Endothelial cell of umbilical vein (primary cell): ENCODE measurements at regions not wholly inside any gene's neighbourhood (a gene's known extent, or its start where the extent isn't known, plus 50 kb on each side); places are given as distances from the start of the nearest gene placed in this dataset.

Source experiments
- BruUV-seq: library from RNA; stranded (reverse); fragments of 400-500 nt; replicated peaks from 2 replicates; lab custom pipeline; 2021; lab: Mats Ljungman, UMichigan
- CTCF ChIA-PET: fragments of 300-600, 350-600 bp; sonication (Branson Sonifier 250); formaldehyde crosslinking; loops from one replicate; lab custom pipeline; 2021; ENCODE audit warnings: antibody characterized with exemption, inconsistent platforms; lab: Charles Lee
- POLR2A ChIA-PET: fragments of 300-600, 350-600 bp; sonication (Branson Sonifier 250); formaldehyde crosslinking; loops from one replicate; lab custom pipeline; 2021; ENCODE audit warnings: antibody characterized with exemption, inconsistent platforms; lab: Charles Lee
- DNase-seq: peaks from one replicate; pipeline ENCODE4 v3.0.0-alpha.2; 2011; ENCODE audit warnings: low read depth, low spot score
- FAIRE-seq: peaks from 2 replicates; lab custom pipeline; 2011; peaks lifted over from hg19 to GRCh38; lab: Jason Lieb, UNC
- H2AFZ ChIP-seq: 2 replicates; pipeline ENCODE4 v1.6.0; 2012; ENCODE audit warnings: low read depth, low read length, control low read depth, inconsistent platforms
- H3K27ac ChIP-seq: 2 replicates; pipeline ENCODE4 v1.5.1; 2011; ENCODE audit warnings: low read depth, mild to moderate bottlenecking, control low read depth, low read length, moderate library complexity; ENCODE audit not compliant: insufficient read depth
- H3K27me3 ChIP-seq, 2 experiments: 2 replicates each; pipeline versions ENCODE4 v1.6.0 to v1.6.1; 2011; ENCODE audit warnings: low read length in 2 of 2, mixed read lengths in 1 of 2; ENCODE audit not compliant: control insufficient read depth in 2 of 2, insufficient read depth in 2 of 2
- H3K36me3 ChIP-seq, 2 experiments: 2 replicates in 1 of 2; 3 replicates in 1 of 2; pipeline ENCODE4 v1.5.1; 2011; ENCODE audit warnings: low read length in 2 of 2, mild to moderate bottlenecking in 1 of 2, moderate library complexity in 1 of 2; ENCODE audit not compliant: control insufficient read depth in 2 of 2, insufficient read depth in 2 of 2; ENCODE audit errors: extremely low read depth in 1 of 2
- H3K4me1 ChIP-seq: 3 replicates; pipeline ENCODE4 v1.5.1; 2011; ENCODE audit warnings: mild to moderate bottlenecking, low read length; ENCODE audit not compliant: control insufficient read depth, insufficient read depth; ENCODE audit errors: extremely low read depth
- H3K4me2 ChIP-seq: 2 replicates; pipeline ENCODE4 v1.6.1; 2011; ENCODE audit warnings: low read length, control low read depth, mixed read lengths; ENCODE audit not compliant: insufficient read depth
- H3K4me3 ChIP-seq, 3 experiments: fragments of 200-600 bp in 1 of 3; sonication (generic), shearing (Covaris generic) in 1 of 3; replicated peaks in 1 of 3; 2 replicates each; pipeline ENCODE4 v1.5.1; 2011 to 2016; ENCODE audit warnings: control low read depth in 3 of 3, low read length in 3 of 3, mild to moderate bottlenecking in 2 of 3, inconsistent platforms in 1 of 3, low read depth in 1 of 3, moderate library complexity in 1 of 3; ENCODE audit not compliant: insufficient read depth in 1 of 3
- H3K79me2 ChIP-seq: 2 replicates; pipeline ENCODE4 v1.6.0; 2012; ENCODE audit warnings: low read length, inconsistent platforms; ENCODE audit not compliant: control insufficient read depth, insufficient read depth
- H3K9ac ChIP-seq: replicated peaks from 2 replicates; pipeline ENCODE3; 2011; ENCODE audit warnings: low read length, control low read depth; ENCODE audit not compliant: insufficient read depth; ENCODE audit errors: extremely low read depth
- H3K9me1 ChIP-seq: replicated peaks from 3 replicates; pipeline ENCODE4 v1.6.0; 2011; ENCODE audit warnings: mild to moderate bottlenecking, low read length; ENCODE audit not compliant: control insufficient read depth, insufficient read depth; ENCODE audit errors: extremely low read depth
- H3K9me3 ChIP-seq: replicated peaks from 2 replicates; pipeline ENCODE4 v1.5.1; 2012; ENCODE audit warnings: low read length, inconsistent platforms; ENCODE audit not compliant: control insufficient read depth, insufficient read depth
- H4K20me1 ChIP-seq: replicated peaks from 2 replicates; pipeline ENCODE3; 2011; ENCODE audit warnings: mild to moderate bottlenecking, low read length; ENCODE audit not compliant: control insufficient read depth, insufficient read depth; ENCODE audit errors: extremely low read depth
- EZH2 ChIP-seq: IDR thresholded peaks from 2 replicates; pipeline ENCODE4 v1.6.1; 2012; ENCODE audit warnings: borderline replicate concordance, low read depth, mild to moderate bottlenecking, moderate library complexity, low read length, inconsistent platforms; ENCODE audit not compliant: severe bottlenecking
- GATA2 ChIP-seq: IDR thresholded peaks from 2 replicates; pipeline ENCODE4 v1.7.0; 2011; ENCODE audit warnings: low read depth, mild to moderate bottlenecking, moderate library complexity, mixed read lengths, low read length; ENCODE audit not compliant: insufficient read length, insufficient read depth
- JUN ChIP-seq: IDR thresholded peaks from 2 replicates; pipeline ENCODE4 v1.6.1; 2011; ENCODE audit warnings: borderline replicate concordance, low read depth; ENCODE audit not compliant: insufficient read length, insufficient read depth
- POLR2AphosphoS5 ChIP-seq: IDR thresholded peaks from 2 replicates; pipeline ENCODE4 v1.6.1; 2012; ENCODE audit warnings: low read depth, mild to moderate bottlenecking, control low read depth, low read length, moderate library complexity; ENCODE audit not compliant: insufficient read depth
- dilution Hi-C: fragments of 300-500 bp; cut with MboI; formaldehyde crosslinking; loops from one replicate; pipeline ENCODE4 v1.15.0; 2019; ENCODE audit warnings: low sequenced_read_pairs; ENCODE audit not compliant: extremely low pct_ligation_motif_present
- intact Hi-C: fragments of 100-400 bp; cut with micrococcal nuclease; formaldehyde crosslinking; loops from one replicate; pipeline ENCODE4 v1.10.0; 2022
- TF ChIP-seq, protein P1 (sequence below), 2 donors: IDR thresholded peaks; 1 replicate in 1 of 2; 2 replicates in 1 of 2; pipeline ENCODE4 v1.5.1; 2011; ENCODE audit warnings: low read length in 2 of 2, mild to moderate bottlenecking in 2 of 2, moderate library complexity in 2 of 2, control low read depth in 1 of 2, inconsistent platforms in 1 of 2, low read depth in 1 of 2; ENCODE audit not compliant: insufficient read depth in 1 of 2; ENCODE audit errors: extremely low read depth in 1 of 2

DNA sequence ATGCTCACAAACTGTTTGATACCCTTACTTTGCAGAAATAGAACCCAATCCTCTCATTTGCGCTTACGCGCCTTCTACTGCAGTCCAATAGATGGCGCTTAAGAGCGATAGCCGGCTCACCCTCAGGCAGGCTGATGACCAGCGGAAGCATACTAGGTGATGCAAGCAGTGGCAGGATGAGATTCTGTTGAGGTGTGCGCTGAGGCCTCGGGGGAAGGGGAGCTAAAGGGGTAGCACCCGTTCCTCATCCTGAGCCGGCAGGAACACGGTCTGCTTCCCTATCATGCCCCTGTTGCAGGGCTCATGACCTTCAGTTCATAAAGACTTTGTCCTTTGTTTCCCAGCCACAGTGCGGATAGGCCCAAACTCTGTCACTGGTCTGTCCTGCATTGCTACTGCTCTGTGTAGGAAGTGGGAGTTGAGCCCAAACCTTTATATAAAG is 628.9 kb downstream of the TLL1 start:
- H3K79me2 ChIP-seq, result no peaks in the 10 kb centered on the region
- no TSS peak for BruUV-seq
- H3K27me3 ChIP-seq, result no peaks in the 10 kb centered on the region
- peak; percentile 59 for FAIRE-seq
- H3K4me2 ChIP-seq, result no peak overlapping the region
- H3K9me1 ChIP-seq, result no peaks in the 10 kb centered on the region
- intact Hi-C loops, result loop anchor here (10.0 kb wide), 1 partner anchor 177 kb away; no protein-coding TSS in a partner anchor
- no peaks in the 10 kb centered on the region for H4K20me1 ChIP-seq
- TF ChIP-seq GATA2, result no peak
- TF ChIP-seq, protein P1, sequence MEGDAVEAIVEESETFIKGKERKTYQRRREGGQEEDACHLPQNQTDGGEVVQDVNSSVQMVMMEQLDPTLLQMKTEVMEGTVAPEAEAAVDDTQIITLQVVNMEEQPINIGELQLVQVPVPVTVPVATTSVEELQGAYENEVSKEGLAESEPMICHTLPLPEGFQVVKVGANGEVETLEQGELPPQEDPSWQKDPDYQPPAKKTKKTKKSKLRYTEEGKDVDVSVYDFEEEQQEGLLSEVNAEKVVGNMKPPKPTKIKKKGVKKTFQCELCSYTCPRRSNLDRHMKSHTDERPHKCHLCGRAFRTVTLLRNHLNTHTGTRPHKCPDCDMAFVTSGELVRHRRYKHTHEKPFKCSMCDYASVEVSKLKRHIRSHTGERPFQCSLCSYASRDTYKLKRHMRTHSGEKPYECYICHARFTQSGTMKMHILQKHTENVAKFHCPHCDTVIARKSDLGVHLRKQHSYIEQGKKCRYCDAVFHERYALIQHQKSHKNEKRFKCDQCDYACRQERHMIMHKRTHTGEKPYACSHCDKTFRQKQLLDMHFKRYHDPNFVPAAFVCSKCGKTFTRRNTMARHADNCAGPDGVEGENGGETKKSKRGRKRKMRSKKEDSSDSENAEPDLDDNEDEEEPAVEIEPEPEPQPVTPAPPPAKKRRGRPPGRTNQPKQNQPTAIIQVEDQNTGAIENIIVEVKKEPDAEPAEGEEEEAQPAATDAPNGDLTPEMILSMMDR (IDR thresholded peaks at IDR 0.05; ENCODE audit: extremely low read depth in 1 of 2, insufficient read depth in 1 of 2, low read depth in 1 of 2, low read length in 2 of 2), result peak; percentile 14 to 35
- no peak overlapping the region for H2AFZ ChIP-seq
- no peaks in the 10 kb centered on the region for H3K9me3 ChIP-seq
- no peaks in the 10 kb centered on the region for H3K4me1 ChIP-seq
- no peak overlapping the region for H3K27ac ChIP-seq
- ChIA-PET POLR2A (no interaction called here), CTCF (no interaction called here)
- no peak for DNase-seq
- dilution Hi-C loops, result no loop called here
- H3K9ac ChIP-seq, result no peak overlapping the region
- no peaks in the 10 kb centered on the region for H3K36me3 ChIP-seq
- no peak overlapping the region for H3K4me3 ChIP-seq

DNA sequence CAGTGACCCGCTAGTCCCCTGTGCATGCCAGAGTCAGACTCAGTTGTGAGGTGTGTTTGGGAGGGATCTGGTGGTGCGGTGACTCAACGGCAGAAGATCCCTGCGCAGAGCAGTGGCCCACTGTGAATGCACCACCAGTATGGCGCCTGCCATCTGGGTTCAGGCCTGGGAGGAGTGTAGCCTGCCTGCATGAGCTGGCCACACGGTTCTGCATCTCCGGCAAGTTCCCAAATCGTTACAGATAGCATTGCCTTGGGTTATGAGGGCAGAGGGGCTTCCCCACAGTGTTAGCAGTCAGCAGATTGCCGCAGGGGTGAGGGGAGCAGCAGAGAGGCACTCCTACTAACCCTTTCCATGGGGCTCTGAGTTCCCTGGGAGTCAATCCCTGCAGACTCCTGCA is 629.6 kb downstream of the TLL1 start:
- dilution Hi-C loops, result no loop called here
- Histone ChIP-seq H2AFZ (no peak overlapping the region), H3K4me3 (no peak overlapping the region), H3K36me3 (no peaks in the 10 kb centered on the region), H3K4me2 (no peak overlapping the region), H3K27ac (no peak overlapping the region), H3K27me3 (no peaks in the 10 kb centered on the region), H3K9me1 (no peaks in the 10 kb centered on the region), H3K9ac (no peak overlapping the region), H3K79me2 (no peaks in the 10 kb centered on the region), H3K9me3 (no peaks in the 10 kb centered on the region), H3K4me1 (no peaks in the 10 kb centered on the region), H4K20me1 (no peaks in the 10 kb centered on the region)
- ChIA-PET POLR2A (no interaction called here), CTCF (no interaction called here)
- FAIRE-seq (no peak), DNase-seq (no peak)
- no TSS peak for BruUV-seq
- TF ChIP-seq POLR2AphosphoS5 (no peak), JUN (no peak), EZH2 (no peak)
- intact Hi-C loops, result loop anchor here (10.0 kb wide), 1 partner anchor 178 kb away; no protein-coding TSS in a partner anchor
